ENCODE measurements at regions not wholly inside any gene's neighbourhood (a gene's known extent, or its start where the extent isn't known, plus 50 kb on each side); places are given as distances from the start of the nearest gene placed in this dataset.

- TF ChIP-seq CTCF (IDR thresholded peaks at IDR 0.05 in 8 of 11, conservative IDR thresholded peaks at IDR 0.05 in 3 of 11) (no peak), POLR2A (IDR thresholded peaks at IDR 0.05) (no peak), POLR2AphosphoS5 (IDR thresholded peaks at IDR 0.05) (no peak)
These were observed 242.1 kb downstream of the FGFR2 start for GRCh38 chr10:121356183-121356582.
